ENCODE measurements at regions not wholly inside any gene's neighbourhood (a gene's known extent, or its start where the extent isn't known, plus 50 kb on each side); places are given as distances from the start of the nearest gene placed in this dataset.

DNA sequence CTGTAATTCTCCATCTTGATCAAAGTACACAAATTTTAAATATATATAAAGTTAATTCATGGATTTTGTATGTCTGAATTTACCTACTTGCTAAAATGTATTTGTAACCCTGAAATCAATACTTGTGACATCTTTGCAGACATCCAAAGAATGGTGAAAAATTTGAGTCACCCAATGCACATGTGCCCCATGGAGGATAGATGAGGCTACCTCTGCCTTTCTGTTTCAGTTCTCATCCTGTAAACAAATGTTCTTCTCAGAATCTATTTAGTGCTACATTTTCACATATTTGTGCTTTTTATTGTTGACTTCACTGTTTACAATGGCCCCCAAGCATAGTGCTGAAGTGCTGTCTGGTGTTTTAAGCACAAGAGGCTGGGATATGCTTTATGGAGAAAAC is 171.5 kb downstream of the LRATD1 start (continued):
- TF ChIP-seq, protein P1, sequence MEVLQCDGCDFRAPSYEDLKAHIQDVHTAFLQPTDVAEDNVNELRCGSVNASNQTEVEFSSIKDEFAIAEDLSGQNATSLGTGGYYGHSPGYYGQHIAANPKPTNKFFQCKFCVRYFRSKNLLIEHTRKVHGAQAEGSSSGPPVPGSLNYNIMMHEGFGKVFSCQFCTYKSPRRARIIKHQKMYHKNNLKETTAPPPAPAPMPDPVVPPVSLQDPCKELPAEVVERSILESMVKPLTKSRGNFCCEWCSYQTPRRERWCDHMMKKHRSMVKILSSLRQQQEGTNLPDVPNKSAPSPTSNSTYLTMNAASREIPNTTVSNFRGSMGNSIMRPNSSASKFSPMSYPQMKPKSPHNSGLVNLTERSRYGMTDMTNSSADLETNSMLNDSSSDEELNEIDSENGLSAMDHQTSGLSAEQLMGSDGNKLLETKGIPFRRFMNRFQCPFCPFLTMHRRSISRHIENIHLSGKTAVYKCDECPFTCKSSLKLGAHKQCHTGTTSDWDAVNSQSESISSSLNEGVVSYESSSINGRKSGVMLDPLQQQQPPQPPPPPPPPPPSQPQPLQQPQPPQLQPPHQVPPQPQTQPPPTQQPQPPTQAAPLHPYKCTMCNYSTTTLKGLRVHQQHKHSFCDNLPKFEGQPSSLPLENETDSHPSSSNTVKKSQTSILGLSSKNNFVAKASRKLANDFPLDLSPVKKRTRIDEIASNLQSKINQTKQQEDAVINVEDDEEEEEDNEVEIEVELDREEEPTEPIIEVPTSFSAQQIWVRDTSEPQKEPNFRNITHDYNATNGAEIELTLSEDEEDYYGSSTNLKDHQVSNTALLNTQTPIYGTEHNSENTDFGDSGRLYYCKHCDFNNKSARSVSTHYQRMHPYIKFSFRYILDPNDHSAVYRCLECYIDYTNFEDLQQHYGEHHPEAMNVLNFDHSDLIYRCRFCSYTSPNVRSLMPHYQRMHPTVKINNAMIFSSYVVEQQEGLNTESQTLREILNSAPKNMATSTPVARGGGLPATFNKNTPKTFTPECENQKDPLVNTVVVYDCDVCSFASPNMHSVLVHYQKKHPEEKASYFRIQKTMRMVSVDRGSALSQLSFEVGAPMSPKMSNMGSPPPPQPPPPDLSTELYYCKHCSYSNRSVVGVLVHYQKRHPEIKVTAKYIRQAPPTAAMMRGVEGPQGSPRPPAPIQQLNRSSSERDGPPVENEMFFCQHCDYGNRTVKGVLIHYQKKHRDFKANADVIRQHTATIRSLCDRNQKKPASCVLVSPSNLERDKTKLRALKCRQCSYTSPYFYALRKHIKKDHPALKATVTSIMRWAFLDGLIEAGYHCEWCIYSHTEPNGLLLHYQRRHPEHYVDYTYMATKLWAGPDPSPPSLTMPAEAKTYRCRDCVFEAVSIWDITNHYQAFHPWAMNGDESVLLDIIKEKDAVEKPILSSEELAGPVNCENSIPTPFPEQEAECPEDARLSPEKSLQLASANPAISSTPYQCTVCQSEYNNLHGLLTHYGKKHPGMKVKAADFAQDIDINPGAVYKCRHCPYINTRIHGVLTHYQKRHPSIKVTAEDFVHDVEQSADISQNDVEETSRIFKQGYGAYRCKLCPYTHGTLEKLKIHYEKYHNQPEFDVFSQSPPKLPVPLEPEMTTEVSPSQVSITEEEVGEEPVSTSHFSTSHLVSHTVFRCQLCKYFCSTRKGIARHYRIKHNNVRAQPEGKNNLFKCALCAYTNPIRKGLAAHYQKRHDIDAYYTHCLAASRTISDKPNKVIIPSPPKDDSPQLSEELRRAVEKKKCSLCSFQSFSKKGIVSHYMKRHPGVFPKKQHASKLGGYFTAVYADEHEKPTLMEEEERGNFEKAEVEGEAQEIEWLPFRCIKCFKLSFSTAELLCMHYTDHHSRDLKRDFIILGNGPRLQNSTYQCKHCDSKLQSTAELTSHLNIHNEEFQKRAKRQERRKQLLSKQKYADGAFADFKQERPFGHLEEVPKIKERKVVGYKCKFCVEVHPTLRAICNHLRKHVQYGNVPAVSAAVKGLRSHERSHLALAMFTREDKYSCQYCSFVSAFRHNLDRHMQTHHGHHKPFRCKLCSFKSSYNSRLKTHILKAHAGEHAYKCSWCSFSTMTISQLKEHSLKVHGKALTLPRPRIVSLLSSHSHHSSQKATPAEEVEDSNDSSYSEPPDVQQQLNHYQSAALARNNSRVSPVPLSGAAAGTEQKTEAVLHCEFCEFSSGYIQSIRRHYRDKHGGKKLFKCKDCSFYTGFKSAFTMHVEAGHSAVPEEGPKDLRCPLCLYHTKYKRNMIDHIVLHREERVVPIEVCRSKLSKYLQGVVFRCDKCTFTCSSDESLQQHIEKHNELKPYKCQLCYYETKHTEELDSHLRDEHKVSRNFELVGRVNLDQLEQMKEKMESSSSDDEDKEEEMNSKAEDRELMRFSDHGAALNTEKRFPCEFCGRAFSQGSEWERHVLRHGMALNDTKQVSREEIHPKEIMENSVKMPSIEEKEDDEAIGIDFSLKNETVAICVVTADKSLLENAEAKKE (CRISPR knock-in tag; IDR thresholded peaks at IDR 0.05) = no peak
- TF ChIP-seq POLR2AphosphoS5 (IDR thresholded peaks at IDR 0.05; ENCODE audit: low read depth) (no peak), JUNB (IDR thresholded peaks at IDR 0.05; ENCODE audit: unreplicated experiment) (no peak), EZH2 (IDR thresholded peaks at IDR 0.05; ENCODE audit: low read depth, unreplicated experiment) (no peak), CREB1 (CRISPR knock-in tag; IDR thresholded peaks at IDR 0.05; ENCODE audit: low read depth) (no peak), EZH2phosphoT487 (IDR thresholded peaks at IDR 0.05; ENCODE audit: unreplicated experiment) (no peak), ZNF114 (CRISPR knock-in tag; IDR thresholded peaks at IDR 0.05) (no peak), NANOG (IDR thresholded peaks at IDR 0.05; ENCODE audit: borderline replicate concordance) (no peak), ZNF331 (CRISPR knock-in tag; IDR thresholded peaks at IDR 0.05; ENCODE audit: low read depth) (no peak), STAT1 (IDR thresholded peaks at IDR 0.05; ENCODE audit: unreplicated experiment) (no peak)
- TF ChIP-seq, protein P2, sequence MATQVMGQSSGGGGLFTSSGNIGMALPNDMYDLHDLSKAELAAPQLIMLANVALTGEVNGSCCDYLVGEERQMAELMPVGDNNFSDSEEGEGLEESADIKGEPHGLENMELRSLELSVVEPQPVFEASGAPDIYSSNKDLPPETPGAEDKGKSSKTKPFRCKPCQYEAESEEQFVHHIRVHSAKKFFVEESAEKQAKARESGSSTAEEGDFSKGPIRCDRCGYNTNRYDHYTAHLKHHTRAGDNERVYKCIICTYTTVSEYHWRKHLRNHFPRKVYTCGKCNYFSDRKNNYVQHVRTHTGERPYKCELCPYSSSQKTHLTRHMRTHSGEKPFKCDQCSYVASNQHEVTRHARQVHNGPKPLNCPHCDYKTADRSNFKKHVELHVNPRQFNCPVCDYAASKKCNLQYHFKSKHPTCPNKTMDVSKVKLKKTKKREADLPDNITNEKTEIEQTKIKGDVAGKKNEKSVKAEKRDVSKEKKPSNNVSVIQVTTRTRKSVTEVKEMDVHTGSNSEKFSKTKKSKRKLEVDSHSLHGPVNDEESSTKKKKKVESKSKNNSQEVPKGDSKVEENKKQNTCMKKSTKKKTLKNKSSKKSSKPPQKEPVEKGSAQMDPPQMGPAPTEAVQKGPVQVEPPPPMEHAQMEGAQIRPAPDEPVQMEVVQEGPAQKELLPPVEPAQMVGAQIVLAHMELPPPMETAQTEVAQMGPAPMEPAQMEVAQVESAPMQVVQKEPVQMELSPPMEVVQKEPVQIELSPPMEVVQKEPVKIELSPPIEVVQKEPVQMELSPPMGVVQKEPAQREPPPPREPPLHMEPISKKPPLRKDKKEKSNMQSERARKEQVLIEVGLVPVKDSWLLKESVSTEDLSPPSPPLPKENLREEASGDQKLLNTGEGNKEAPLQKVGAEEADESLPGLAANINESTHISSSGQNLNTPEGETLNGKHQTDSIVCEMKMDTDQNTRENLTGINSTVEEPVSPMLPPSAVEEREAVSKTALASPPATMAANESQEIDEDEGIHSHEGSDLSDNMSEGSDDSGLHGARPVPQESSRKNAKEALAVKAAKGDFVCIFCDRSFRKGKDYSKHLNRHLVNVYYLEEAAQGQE (IDR thresholded peaks at IDR 0.05; ENCODE audit: unreplicated experiment) = no peak
- TF ChIP-seq, protein P3, sequence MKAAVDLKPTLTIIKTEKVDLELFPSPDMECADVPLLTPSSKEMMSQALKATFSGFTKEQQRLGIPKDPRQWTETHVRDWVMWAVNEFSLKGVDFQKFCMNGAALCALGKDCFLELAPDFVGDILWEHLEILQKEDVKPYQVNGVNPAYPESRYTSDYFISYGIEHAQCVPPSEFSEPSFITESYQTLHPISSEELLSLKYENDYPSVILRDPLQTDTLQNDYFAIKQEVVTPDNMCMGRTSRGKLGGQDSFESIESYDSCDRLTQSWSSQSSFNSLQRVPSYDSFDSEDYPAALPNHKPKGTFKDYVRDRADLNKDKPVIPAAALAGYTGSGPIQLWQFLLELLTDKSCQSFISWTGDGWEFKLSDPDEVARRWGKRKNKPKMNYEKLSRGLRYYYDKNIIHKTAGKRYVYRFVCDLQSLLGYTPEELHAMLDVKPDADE (IDR thresholded peaks at IDR 0.05) = no peak

All from GM23338 (cell line).